SK-N-SH treated with all-trans-retinoic acid at 6 μM for 48 hours (cell line): ENCODE measurements at regions not wholly inside any gene's neighbourhood (a gene's known extent, or its start where the extent isn't known, plus 50 kb on each side); places are given as distances from the start of the nearest gene placed in this dataset.

ENCODE experiments used
- ATAC-seq: fragments of 200-7000 bp; cut with Tn5 transposase; 3 replicates; pipeline ENCODE4 v1.9.1; 2020; ENCODE audit warnings: mild to moderate bottlenecking, moderate library complexity
- ARNTL ChIP-seq: fragments of 450-650 bp; formaldehyde crosslinking; IDR thresholded peaks from 2 replicates; pipeline ENCODE4 v1.5.0; 2020; ENCODE audit warnings: low read depth, mild to moderate bottlenecking, moderate library complexity, borderline replicate concordance
- BACH2 ChIP-seq: fragments of 250-450 bp; sonication (Bioruptor Pico); IDR thresholded peaks from 2 replicates; pipeline ENCODE4 v1.9.0; 2021; ENCODE audit warnings: mild to moderate bottlenecking, borderline replicate concordance
- CSDC2 ChIP-seq: fragments of 250-450 bp; sonication (Bioruptor Pico); IDR thresholded peaks from 2 replicates; pipeline ENCODE4 v1.5.0; 2020; ENCODE audit warnings: mild to moderate bottlenecking, moderate library complexity
- ESRRG ChIP-seq: fragments of 250-450 bp; sonication (Bioruptor Pico); IDR thresholded peaks from 2 replicates; pipeline ENCODE4 v1.6.1; 2021; ENCODE audit warnings: mild to moderate bottlenecking
- GLIS3 ChIP-seq: fragments of 250-450 bp; sonication (Bioruptor Pico); IDR thresholded peaks from 2 replicates; pipeline ENCODE4 v1.5.0; 2020; ENCODE audit warnings: mild to moderate bottlenecking, moderate library complexity
- ISL1 ChIP-seq: fragments of 250-450 bp; sonication (Bioruptor Pico); IDR thresholded peaks from 2 replicates; pipeline ENCODE4 v2.1.2; 2022; ENCODE audit warnings: mild to moderate bottlenecking, moderate library complexity
- OSR1 ChIP-seq: fragments of 250-450 bp; sonication (Bioruptor Pico); IDR thresholded peaks from 2 replicates; pipeline ENCODE4 v1.8.0; 2022; ENCODE audit warnings: moderate library complexity, mild to moderate bottlenecking, inconsistent platforms
- PPARA ChIP-seq: fragments of 250-450 bp; sonication (Bioruptor Pico); IDR thresholded peaks from 2 replicates; pipeline ENCODE4 v1.5.0; 2020; ENCODE audit warnings: mild to moderate bottlenecking, borderline replicate concordance
- RARB ChIP-seq: fragments of 250-450 bp; sonication (Bioruptor Pico); IDR thresholded peaks from 2 replicates; pipeline ENCODE4 v1.8.0; 2021; ENCODE audit warnings: mild to moderate bottlenecking, moderate library complexity
- SNAI2 ChIP-seq: fragments of 250-450 bp; sonication (Bioruptor Pico); IDR thresholded peaks from 2 replicates; pipeline ENCODE4 v1.5.0; 2020; ENCODE audit warnings: mild to moderate bottlenecking, moderate library complexity
- TOX ChIP-seq: fragments of 250-450 bp; sonication (Bioruptor Pico); IDR thresholded peaks from 2 replicates; pipeline ENCODE4 v1.8.0; 2021; ENCODE audit warnings: mild to moderate bottlenecking, moderate library complexity, borderline replicate concordance
- ZC3H10 ChIP-seq: fragments of 250-450 bp; sonication (Bioruptor Pico); IDR thresholded peaks from 2 replicates; pipeline ENCODE4 v1.5.1; 2021; ENCODE audit warnings: mild to moderate bottlenecking, moderate library complexity
- ZFP3 ChIP-seq: fragments of 250-450 bp; sonication (Bioruptor Pico); IDR thresholded peaks from 2 replicates; pipeline ENCODE4 v1.5.0; 2020; ENCODE audit warnings: mild to moderate bottlenecking, moderate library complexity
- ZFP30 ChIP-seq: fragments of 450-650 bp; formaldehyde crosslinking; IDR thresholded peaks from 2 replicates; pipeline ENCODE4 v1.5.0; 2022; ENCODE audit warnings: mild to moderate bottlenecking, moderate library complexity
- ZNF565 ChIP-seq: fragments of 450-650 bp; formaldehyde crosslinking; conservative IDR thresholded peaks from 2 replicates; pipeline ENCODE4 v1.5.0; 2020; ENCODE audit warnings: low read depth, mild to moderate bottlenecking, moderate library complexity
- ZNF70 ChIP-seq: fragments of 450-650 bp; formaldehyde crosslinking; IDR thresholded peaks from 2 replicates; pipeline ENCODE4 v1.5.0; 2020; ENCODE audit warnings: mild to moderate bottlenecking, moderate library complexity
- ZNF8 ChIP-seq: fragments of 450-650 bp; formaldehyde crosslinking; IDR thresholded peaks from 2 replicates; pipeline ENCODE4 v1.5.0; 2020; ENCODE audit warnings: mild to moderate bottlenecking, moderate library complexity
- TF ChIP-seq, protein P1 (sequence below): fragments of 250-450 bp; sonication (Bioruptor Pico); IDR thresholded peaks from 2 replicates; pipeline ENCODE4 v1.5.1; 2021; ENCODE audit warnings: mild to moderate bottlenecking, moderate library complexity
- TF ChIP-seq, protein P2 (sequence below): fragments of 250-450 bp; sonication (Bioruptor Pico); IDR thresholded peaks from 2 replicates; pipeline ENCODE4 v1.8.0; 2020; ENCODE audit warnings: mild to moderate bottlenecking, moderate library complexity, borderline replicate concordance
- TF ChIP-seq, protein P3 (sequence below): fragments of 250-450 bp; sonication (Bioruptor Pico); IDR thresholded peaks from 2 replicates; pipeline ENCODE4 v1.8.0; 2021; ENCODE audit warnings: low read depth, mild to moderate bottlenecking, moderate library complexity, borderline replicate concordance
- TF ChIP-seq, protein P4 (sequence below): fragments of 250-450 bp; sonication (Bioruptor Pico); IDR thresholded peaks from 2 replicates; pipeline ENCODE4 v1.5.0; 2020; ENCODE audit warnings: mild to moderate bottlenecking, moderate library complexity

DNA sequence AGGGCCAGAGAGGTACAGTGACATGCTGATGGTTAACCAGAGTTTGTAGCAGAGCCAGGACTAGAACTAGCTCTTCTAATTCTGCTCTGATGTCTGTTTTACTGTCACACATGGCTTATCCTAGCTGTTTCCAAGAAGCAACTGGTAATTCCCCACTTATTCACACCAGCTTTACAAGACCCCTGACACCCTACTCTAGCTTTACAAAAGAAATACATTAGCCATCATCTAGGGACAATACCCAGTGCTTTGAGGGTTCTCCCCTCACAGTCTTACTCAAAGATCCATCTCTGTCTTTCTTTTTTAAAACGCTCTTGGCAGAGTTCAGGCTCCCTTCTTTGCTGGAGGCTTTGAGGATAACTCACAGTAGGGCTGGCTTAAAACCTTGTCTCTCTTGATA lies 197.3 kb upstream of the PMFBP1 start:
- no peak for TF ChIP-seq CSDC2 (CRISPR knock-in tag)
- TF ChIP-seq, all 23 proteins: peak for 0
- ATAC-seq, result peak; percentile 31; the same call in 2 of the 3 replicates

DNA sequence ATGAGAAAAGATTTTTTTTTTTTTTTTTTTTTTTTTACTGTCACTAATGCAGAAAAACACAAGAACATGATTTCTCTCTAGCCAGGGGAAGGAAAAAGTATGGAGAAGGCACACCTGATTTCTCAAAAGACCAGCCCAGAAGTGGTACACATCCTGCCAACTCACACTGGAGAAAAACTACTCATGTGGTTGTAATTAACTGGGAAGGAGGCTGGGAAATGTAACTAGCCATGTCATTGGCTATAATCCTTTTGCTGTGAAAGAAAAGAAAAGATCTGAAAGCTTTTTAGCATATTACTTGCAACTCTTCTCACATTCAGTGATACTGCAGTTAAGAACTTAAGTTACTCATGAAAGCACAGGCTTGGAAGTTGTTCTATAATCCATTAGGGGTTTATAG lies 195.9 kb upstream of the PMFBP1 start:
- no peak for ATAC-seq
- TF ChIP-seq ESRRG (no peak), CSDC2 (CRISPR knock-in tag) (no peak), ISL1 (CRISPR knock-in tag) (no peak), ZC3H10 (CRISPR knock-in tag) (no peak), TOX (CRISPR knock-in tag) (no peak), BACH2 (CRISPR knock-in tag) (no peak)
- TF ChIP-seq, protein P1, sequence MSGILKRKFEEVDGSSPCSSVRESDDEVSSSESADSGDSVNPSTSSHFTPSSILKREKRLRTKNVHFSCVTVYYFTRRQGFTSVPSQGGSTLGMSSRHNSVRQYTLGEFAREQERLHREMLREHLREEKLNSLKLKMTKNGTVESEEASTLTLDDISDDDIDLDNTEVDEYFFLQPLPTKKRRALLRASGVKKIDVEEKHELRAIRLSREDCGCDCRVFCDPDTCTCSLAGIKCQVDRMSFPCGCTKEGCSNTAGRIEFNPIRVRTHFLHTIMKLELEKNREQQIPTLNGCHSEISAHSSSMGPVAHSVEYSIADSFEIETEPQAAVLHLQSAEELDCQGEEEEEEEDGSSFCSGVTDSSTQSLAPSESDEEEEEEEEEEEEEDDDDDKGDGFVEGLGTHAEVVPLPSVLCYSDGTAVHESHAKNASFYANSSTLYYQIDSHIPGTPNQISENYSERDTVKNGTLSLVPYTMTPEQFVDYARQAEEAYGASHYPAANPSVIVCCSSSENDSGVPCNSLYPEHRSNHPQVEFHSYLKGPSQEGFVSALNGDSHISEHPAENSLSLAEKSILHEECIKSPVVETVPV (CRISPR knock-in tag), result no peak
- TF ChIP-seq, protein P2, sequence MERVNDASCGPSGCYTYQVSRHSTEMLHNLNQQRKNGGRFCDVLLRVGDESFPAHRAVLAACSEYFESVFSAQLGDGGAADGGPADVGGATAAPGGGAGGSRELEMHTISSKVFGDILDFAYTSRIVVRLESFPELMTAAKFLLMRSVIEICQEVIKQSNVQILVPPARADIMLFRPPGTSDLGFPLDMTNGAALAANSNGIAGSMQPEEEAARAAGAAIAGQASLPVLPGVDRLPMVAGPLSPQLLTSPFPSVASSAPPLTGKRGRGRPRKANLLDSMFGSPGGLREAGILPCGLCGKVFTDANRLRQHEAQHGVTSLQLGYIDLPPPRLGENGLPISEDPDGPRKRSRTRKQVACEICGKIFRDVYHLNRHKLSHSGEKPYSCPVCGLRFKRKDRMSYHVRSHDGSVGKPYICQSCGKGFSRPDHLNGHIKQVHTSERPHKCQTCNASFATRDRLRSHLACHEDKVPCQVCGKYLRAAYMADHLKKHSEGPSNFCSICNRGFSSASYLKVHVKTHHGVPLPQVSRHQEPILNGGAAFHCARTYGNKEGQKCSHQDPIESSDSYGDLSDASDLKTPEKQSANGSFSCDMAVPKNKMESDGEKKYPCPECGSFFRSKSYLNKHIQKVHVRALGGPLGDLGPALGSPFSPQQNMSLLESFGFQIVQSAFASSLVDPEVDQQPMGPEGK (CRISPR knock-in tag), result no peak
- TF ChIP-seq, protein P3, sequence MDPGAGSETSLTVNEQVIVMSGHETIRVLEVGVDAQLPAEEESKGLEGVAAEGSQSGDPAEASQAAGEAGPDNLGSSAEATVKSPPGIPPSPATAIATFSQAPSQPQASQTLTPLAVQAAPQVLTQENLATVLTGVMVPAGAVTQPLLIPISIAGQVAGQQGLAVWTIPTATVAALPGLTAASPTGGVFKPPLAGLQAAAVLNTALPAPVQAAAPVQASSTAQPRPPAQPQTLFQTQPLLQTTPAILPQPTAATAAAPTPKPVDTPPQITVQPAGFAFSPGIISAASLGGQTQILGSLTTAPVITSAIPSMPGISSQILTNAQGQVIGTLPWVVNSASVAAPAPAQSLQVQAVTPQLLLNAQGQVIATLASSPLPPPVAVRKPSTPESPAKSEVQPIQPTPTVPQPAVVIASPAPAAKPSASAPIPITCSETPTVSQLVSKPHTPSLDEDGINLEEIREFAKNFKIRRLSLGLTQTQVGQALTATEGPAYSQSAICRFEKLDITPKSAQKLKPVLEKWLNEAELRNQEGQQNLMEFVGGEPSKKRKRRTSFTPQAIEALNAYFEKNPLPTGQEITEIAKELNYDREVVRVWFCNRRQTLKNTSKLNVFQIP, result no peak

DNA sequence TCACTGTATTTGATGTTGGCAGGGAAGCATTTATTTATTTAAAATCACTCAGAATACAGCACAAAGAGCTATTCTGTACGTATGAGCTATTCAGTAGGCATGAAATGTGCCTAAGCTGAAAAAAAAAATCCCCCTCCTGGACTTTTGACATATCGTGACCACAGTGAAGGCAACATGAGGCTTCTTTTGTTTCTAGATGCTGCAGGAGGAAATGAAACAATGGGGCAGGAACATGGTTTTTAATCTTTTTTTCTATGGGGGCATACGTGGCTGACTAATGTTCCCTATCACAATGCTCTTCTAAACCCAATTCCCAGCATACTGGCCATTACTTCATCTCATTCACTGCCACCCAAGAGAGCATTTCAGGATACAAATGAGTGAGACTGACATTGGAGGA lies 191.0 kb upstream of the PMFBP1 start:
- no peak for ATAC-seq
- TF ChIP-seq CSDC2 (CRISPR knock-in tag), result no peak
- TF ChIP-seq ARNTL (CRISPR knock-in tag), result no peak
- TF ChIP-seq, protein P4, sequence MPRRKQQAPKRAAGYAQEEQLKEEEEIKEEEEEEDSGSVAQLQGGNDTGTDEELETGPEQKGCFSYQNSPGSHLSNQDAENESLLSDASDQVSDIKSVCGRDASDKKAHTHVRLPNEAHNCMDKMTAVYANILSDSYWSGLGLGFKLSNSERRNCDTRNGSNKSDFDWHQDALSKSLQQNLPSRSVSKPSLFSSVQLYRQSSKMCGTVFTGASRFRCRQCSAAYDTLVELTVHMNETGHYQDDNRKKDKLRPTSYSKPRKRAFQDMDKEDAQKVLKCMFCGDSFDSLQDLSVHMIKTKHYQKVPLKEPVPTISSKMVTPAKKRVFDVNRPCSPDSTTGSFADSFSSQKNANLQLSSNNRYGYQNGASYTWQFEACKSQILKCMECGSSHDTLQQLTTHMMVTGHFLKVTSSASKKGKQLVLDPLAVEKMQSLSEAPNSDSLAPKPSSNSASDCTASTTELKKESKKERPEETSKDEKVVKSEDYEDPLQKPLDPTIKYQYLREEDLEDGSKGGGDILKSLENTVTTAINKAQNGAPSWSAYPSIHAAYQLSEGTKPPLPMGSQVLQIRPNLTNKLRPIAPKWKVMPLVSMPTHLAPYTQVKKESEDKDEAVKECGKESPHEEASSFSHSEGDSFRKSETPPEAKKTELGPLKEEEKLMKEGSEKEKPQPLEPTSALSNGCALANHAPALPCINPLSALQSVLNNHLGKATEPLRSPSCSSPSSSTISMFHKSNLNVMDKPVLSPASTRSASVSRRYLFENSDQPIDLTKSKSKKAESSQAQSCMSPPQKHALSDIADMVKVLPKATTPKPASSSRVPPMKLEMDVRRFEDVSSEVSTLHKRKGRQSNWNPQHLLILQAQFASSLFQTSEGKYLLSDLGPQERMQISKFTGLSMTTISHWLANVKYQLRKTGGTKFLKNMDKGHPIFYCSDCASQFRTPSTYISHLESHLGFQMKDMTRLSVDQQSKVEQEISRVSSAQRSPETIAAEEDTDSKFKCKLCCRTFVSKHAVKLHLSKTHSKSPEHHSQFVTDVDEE (CRISPR knock-in tag), result no peak
- no peak for TF ChIP-seq TOX (CRISPR knock-in tag)
- TF ChIP-seq, protein P3, result no peak
- TF ChIP-seq, protein P2 (CRISPR knock-in tag), result no peak
- no peak for TF ChIP-seq ZC3H10 (CRISPR knock-in tag)
- no peak for TF ChIP-seq RARB (CRISPR knock-in tag)
- no peak for TF ChIP-seq SNAI2

DNA sequence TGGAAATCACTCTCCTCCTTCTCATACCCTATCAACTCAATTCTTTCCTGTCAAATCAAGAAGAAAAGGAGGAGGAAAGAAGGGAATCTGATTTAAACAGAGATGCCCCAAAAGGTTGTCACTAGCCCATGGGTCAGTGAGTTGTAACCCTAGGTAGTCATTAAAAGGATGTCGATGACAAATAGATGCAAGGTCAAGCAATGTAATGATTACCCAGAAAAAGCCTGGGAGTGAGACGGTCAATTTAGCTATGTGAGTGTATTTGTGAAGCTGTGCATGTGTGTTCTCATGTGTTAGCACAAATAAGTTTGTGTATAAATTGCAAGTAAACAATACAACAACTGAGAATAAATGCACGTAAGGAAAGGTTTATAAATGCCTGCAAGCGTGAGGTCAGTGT lies 190.5 kb upstream of the PMFBP1 start:
- ATAC-seq, result no peak
- TF ChIP-seq OSR1 (no peak), TOX (CRISPR knock-in tag) (no peak), ZFP30 (no peak), ZNF70 (CRISPR knock-in tag) (no peak), ZC3H10 (CRISPR knock-in tag) (no peak), ZFP3 (CRISPR knock-in tag) (no peak), PPARA (CRISPR knock-in tag) (no peak), GLIS3 (CRISPR knock-in tag) (no peak), ISL1 (CRISPR knock-in tag) (no peak), ZNF8 (CRISPR knock-in tag) (no peak), ESRRG (no peak), CSDC2 (CRISPR knock-in tag) (no peak), ARNTL (CRISPR knock-in tag) (no peak), BACH2 (CRISPR knock-in tag) (no peak), SNAI2 (no peak), ZNF565 (no peak)
